Uterus (tissue), 2 donors: ENCODE measurements at regions not wholly inside any gene's neighbourhood (a gene's known extent, or its start where the extent isn't known, plus 50 kb on each side); places are given as distances from the start of the nearest gene placed in this dataset.

Experiments used
- POLR2A ChIP-seq, 2 donors: fragments of 450-650 bp; IDR thresholded peaks; one replicate each; pipeline ENCODE4 v1.6.1; 2016; ENCODE audit warnings: antibody characterized with exemption in 2 of 2, mild to moderate bottlenecking in 1 of 2, moderate library complexity in 1 of 2
- TF ChIP-seq, protein P1 (sequence below), 4 experiments: fragments of 200-600 bp in 2 of 4; fragments of 450-650 bp in 2 of 4; sonication (generic) in 2 of 4; IDR thresholded peaks; one replicate each; pipeline ENCODE4 v1.5.1; 2016 to 2019; ENCODE audit warnings: antibody characterized with exemption in 4 of 4, mild to moderate bottlenecking in 2 of 4, moderate library complexity in 1 of 4

GRCh38 chr10:42941295-42941644 lies 135.6 kb upstream of the RET start:
- TF ChIP-seq, protein P1, sequence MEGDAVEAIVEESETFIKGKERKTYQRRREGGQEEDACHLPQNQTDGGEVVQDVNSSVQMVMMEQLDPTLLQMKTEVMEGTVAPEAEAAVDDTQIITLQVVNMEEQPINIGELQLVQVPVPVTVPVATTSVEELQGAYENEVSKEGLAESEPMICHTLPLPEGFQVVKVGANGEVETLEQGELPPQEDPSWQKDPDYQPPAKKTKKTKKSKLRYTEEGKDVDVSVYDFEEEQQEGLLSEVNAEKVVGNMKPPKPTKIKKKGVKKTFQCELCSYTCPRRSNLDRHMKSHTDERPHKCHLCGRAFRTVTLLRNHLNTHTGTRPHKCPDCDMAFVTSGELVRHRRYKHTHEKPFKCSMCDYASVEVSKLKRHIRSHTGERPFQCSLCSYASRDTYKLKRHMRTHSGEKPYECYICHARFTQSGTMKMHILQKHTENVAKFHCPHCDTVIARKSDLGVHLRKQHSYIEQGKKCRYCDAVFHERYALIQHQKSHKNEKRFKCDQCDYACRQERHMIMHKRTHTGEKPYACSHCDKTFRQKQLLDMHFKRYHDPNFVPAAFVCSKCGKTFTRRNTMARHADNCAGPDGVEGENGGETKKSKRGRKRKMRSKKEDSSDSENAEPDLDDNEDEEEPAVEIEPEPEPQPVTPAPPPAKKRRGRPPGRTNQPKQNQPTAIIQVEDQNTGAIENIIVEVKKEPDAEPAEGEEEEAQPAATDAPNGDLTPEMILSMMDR (IDR thresholded peaks at IDR 0.05): no peak
- TF ChIP-seq POLR2A (IDR thresholded peaks at IDR 0.05): no peak
